ENCODE measurements at regions not wholly inside any gene's neighbourhood (a gene's known extent, or its start where the extent isn't known, plus 50 kb on each side); places are given as distances from the start of the nearest gene placed in this dataset.

- no peaks in the 10 kb centered on the region for H3K9me3 ChIP-seq (ENCODE audit: control extremely low read depth in 1 of 3, control insufficient read depth in 2 of 3, insufficient read depth in 1 of 3, low read length in 2 of 3)
- TF ChIP-seq EZH2 (IDR thresholded peaks at IDR 0.05; ENCODE audit: borderline replicate concordance, insufficient read depth, low read depth, low read length, poor library complexity, severe bottlenecking) (no peak), CTCF (IDR thresholded peaks at IDR 0.05) (no peak)
- no peaks in the 10 kb centered on the region for H3K36me3 ChIP-seq (replicated peaks in 1 of 2; ENCODE audit: control extremely low read depth in 1 of 2, control insufficient read depth in 1 of 2, extremely low read depth in 1 of 2, insufficient read depth in 2 of 2, low read length in 1 of 2)
- ChIA-PET POLR2A (no interaction called here), CTCF (no interaction called here)
- no peaks in the 10 kb centered on the region for H4K20me1 ChIP-seq (ENCODE audit: control insufficient read depth, insufficient read depth, low read length, poor library complexity, severe bottlenecking)
- DNase-seq (no peak), ATAC-seq (ENCODE audit: low read depth) (no peak)
- no peak overlapping the region for H2AFZ ChIP-seq (ENCODE audit: insufficient read depth, low read depth, low read length, poor library complexity, severe bottlenecking)
- no peaks in the 10 kb centered on the region for H3K4me1 Mint-ChIP-seq
- H3K27me3 Mint-ChIP-seq = no peaks in the 10 kb centered on the region
- H3K4me2 ChIP-seq (replicated peaks; ENCODE audit: low read depth, low read length, poor library complexity, severe bottlenecking) = no peak overlapping the region
- 64% methylated on average over 2 of the region's 2 CpGs for WGBS (ENCODE audit: insufficient coverage)
- H3K4me1 ChIP-seq (ENCODE audit: control insufficient read depth in 2 of 2, insufficient read depth in 2 of 2, low read length in 2 of 2) = no peaks in the 10 kb centered on the region
- no peak overlapping the region for H3K4me3 Mint-ChIP-seq
- peaks cover 5% of the 10 kb centered on the region for H3K9me3 Mint-ChIP-seq (ENCODE audit: insufficient read depth)
- no peak overlapping the region for H3K4me3 ChIP-seq (ENCODE audit: control extremely low read depth in 1 of 5, extremely low read depth in 1 of 5, insufficient read depth in 1 of 5, low read depth in 2 of 5, low read length in 4 of 5)
- no peaks in the 10 kb centered on the region for H3K79me2 ChIP-seq (ENCODE audit: control insufficient read depth, insufficient read depth, low read length)
- H3K27ac ChIP-seq (ENCODE audit: low read length in 2 of 2) = no peak overlapping the region
- no peak overlapping the region for H3K9ac ChIP-seq (ENCODE audit: low read length)
- intact Hi-C loops (cut with micrococcal nuclease) = no loop called here
- H3K27ac Mint-ChIP-seq = no peak overlapping the region
- no peaks in the 10 kb centered on the region for H3K27me3 ChIP-seq (replicated peaks in 1 of 4; ENCODE audit: control extremely low read depth in 1 of 4, control insufficient read depth in 3 of 4, insufficient read depth in 4 of 4, low read length in 3 of 4)
Observed at GRCh38 chr4:29619168-29619567, 1101.0 kb upstream of the PCDH7 start.

GRCh38 chr4:29632199-29632598 lies 1088.0 kb upstream of the PCDH7 start:
- Histone ChIP-seq H3K27me3 (replicated peaks in 1 of 4; ENCODE audit: control extremely low read depth in 1 of 4, control insufficient read depth in 3 of 4, insufficient read depth in 4 of 4, low read length in 3 of 4) (no peaks in the 10 kb centered on the region), H4K20me1 (ENCODE audit: control insufficient read depth, insufficient read depth, low read length, poor library complexity, severe bottlenecking) (no peaks in the 10 kb centered on the region), H3K4me3 (ENCODE audit: control extremely low read depth in 1 of 5, extremely low read depth in 1 of 5, insufficient read depth in 1 of 5, low read depth in 2 of 5, low read length in 4 of 5) (no peak overlapping the region), H3K4me2 (replicated peaks; ENCODE audit: low read depth, low read length, poor library complexity, severe bottlenecking) (no peak overlapping the region), H3K36me3 (replicated peaks in 1 of 2; ENCODE audit: control extremely low read depth in 1 of 2, control insufficient read depth in 1 of 2, extremely low read depth in 1 of 2, insufficient read depth in 2 of 2, low read length in 1 of 2) (no peaks in the 10 kb centered on the region), H3K9ac (ENCODE audit: low read length) (no peak overlapping the region), H3K4me1 (ENCODE audit: control insufficient read depth in 2 of 2, insufficient read depth in 2 of 2, low read length in 2 of 2) (no peaks in the 10 kb centered on the region), H2AFZ (ENCODE audit: insufficient read depth, low read depth, low read length, poor library complexity, severe bottlenecking) (no peak overlapping the region), H3K27ac (ENCODE audit: low read length in 2 of 2) (no peak overlapping the region), H3K9me3 (ENCODE audit: control extremely low read depth in 1 of 3, control insufficient read depth in 2 of 3, insufficient read depth in 1 of 3, low read length in 2 of 3) (peaks cover 0 to 3% (median 2%) of the 10 kb centered on the region in 3 donors), H3K79me2 (ENCODE audit: control insufficient read depth, insufficient read depth, low read length) (no peaks in the 10 kb centered on the region)
- WGBS (ENCODE audit: insufficient coverage) = 0% methylated on average over 1 of the region's 2 CpGs
- no peak overlapping the region for H3K4me3 Mint-ChIP-seq
- POLR2A ChIA-PET = no interaction called here
- H3K27ac Mint-ChIP-seq = no peak overlapping the region
- intact Hi-C loops (cut with micrococcal nuclease) = no loop called here
- DNase-seq = no peak
- TF ChIP-seq EZH2 (IDR thresholded peaks at IDR 0.05; ENCODE audit: borderline replicate concordance, insufficient read depth, low read depth, low read length, poor library complexity, severe bottlenecking) = no peak
- no peak for TF ChIP-seq CTCF (IDR thresholded peaks at IDR 0.05)
- H3K27me3 Mint-ChIP-seq = no peaks in the 10 kb centered on the region
- ATAC-seq (ENCODE audit: low read depth) = no peak
- H3K9me3 Mint-ChIP-seq (ENCODE audit: insufficient read depth) = peaks cover 3% of the 10 kb centered on the region
- no peaks in the 10 kb centered on the region for H3K4me1 Mint-ChIP-seq
- CTCF ChIA-PET = no interaction called here

All from B cell (primary cell).